ENCODE measurements at regions not wholly inside any gene's neighbourhood (a gene's known extent, or its start where the extent isn't known, plus 50 kb on each side); places are given as distances from the start of the nearest gene placed in this dataset.

DNA sequence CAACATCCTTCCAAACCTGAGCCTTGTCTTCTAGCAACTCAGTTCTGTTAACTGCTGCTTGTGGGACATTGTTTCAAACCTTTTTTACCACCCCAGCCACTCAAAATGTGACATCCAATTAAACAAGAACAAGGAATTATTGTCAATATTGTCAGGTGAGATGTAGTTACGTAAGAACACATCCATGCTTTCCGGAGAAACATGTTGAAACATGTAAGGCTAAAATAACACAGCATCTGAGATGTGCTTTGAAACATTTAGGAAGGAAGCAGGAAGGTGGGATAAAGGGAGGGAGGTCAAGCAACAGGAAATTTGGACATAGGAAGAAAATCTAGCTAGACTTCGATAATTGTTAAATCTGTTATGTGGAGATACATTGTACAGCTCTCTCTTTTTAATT is 50.9 kb upstream of the PRICKLE2 start:
- intact Hi-C loops (cut with micrococcal nuclease): no loop called here
- Mint-ChIP-seq H3K4me1 (no peaks in the 10 kb centered on the region), H3K9me3 (peaks cover 0 to 1% (median 0%) of the 10 kb centered on the region in 8 donors), H3K4me3 (no peak overlapping the region), H3K27ac (no peak overlapping the region), H3K27me3 (peaks cover 0 to 2% of the 10 kb centered on the region in 2 donors), H3K36me3 (no peaks in the 10 kb centered on the region)
- Histone ChIP-seq H3K27ac (ENCODE audit: low read depth, low read length) (no peak overlapping the region), H3K4me1 (ENCODE audit: insufficient read depth, low read length) (no peaks in the 10 kb centered on the region), H3K4me3 (ENCODE audit: low read length in 2 of 2) (no peak overlapping the region), H3K9me3 (ENCODE audit: control insufficient read depth in 1 of 2, low read length in 2 of 2) (no peaks in the 10 kb centered on the region), H3K36me3 (ENCODE audit: insufficient read depth, low read length) (no peaks in the 10 kb centered on the region), H3K27me3 (ENCODE audit: insufficient read depth, low read length) (no peaks in the 10 kb centered on the region)
- CTCF ChIA-PET (ENCODE audit: partially characterized antibody): no interaction called here
- no peak for DNase-seq
- POLR2A ChIA-PET (ENCODE audit: partially characterized antibody): no interaction called here
